ENCODE measurements at regions not wholly inside any gene's neighbourhood (a gene's known extent, or its start where the extent isn't known, plus 50 kb on each side); places are given as distances from the start of the nearest gene placed in this dataset.

GRCh38 chr6:44060612-44061374 is 66.5 kb downstream of the MRPL14 start:
- Histone ChIP-seq H3K4me3 (no peak overlapping the region), H3K9me3 (replicated peaks in 1 of 3) (no peaks in the 10 kb centered on the region), H3K27me3 (no peaks in the 10 kb centered on the region), H3K4me1 (replicated peaks in 1 of 2) (peaks cover 21 to 58% of the 10 kb centered on the region in 2 donors), H3K27ac (peak overlapping the region in 2 of 5 donors; percentile 52 to 66), H3K36me3 (replicated peaks in 1 of 2) (no peaks in the 10 kb centered on the region)
- DNase-seq: no peak
- 91 to 95% (median 93%) methylated on average over 10 of the region's 10 CpGs for WGBS, 4 donors
- TF ChIP-seq, protein P1, sequence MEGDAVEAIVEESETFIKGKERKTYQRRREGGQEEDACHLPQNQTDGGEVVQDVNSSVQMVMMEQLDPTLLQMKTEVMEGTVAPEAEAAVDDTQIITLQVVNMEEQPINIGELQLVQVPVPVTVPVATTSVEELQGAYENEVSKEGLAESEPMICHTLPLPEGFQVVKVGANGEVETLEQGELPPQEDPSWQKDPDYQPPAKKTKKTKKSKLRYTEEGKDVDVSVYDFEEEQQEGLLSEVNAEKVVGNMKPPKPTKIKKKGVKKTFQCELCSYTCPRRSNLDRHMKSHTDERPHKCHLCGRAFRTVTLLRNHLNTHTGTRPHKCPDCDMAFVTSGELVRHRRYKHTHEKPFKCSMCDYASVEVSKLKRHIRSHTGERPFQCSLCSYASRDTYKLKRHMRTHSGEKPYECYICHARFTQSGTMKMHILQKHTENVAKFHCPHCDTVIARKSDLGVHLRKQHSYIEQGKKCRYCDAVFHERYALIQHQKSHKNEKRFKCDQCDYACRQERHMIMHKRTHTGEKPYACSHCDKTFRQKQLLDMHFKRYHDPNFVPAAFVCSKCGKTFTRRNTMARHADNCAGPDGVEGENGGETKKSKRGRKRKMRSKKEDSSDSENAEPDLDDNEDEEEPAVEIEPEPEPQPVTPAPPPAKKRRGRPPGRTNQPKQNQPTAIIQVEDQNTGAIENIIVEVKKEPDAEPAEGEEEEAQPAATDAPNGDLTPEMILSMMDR (IDR thresholded peaks at IDR 0.05): no peak
- no peak for TF ChIP-seq POLR2A (IDR thresholded peaks at IDR 0.05)
- intact Hi-C loops (cut with DNase I): no loop called here

DNA sequence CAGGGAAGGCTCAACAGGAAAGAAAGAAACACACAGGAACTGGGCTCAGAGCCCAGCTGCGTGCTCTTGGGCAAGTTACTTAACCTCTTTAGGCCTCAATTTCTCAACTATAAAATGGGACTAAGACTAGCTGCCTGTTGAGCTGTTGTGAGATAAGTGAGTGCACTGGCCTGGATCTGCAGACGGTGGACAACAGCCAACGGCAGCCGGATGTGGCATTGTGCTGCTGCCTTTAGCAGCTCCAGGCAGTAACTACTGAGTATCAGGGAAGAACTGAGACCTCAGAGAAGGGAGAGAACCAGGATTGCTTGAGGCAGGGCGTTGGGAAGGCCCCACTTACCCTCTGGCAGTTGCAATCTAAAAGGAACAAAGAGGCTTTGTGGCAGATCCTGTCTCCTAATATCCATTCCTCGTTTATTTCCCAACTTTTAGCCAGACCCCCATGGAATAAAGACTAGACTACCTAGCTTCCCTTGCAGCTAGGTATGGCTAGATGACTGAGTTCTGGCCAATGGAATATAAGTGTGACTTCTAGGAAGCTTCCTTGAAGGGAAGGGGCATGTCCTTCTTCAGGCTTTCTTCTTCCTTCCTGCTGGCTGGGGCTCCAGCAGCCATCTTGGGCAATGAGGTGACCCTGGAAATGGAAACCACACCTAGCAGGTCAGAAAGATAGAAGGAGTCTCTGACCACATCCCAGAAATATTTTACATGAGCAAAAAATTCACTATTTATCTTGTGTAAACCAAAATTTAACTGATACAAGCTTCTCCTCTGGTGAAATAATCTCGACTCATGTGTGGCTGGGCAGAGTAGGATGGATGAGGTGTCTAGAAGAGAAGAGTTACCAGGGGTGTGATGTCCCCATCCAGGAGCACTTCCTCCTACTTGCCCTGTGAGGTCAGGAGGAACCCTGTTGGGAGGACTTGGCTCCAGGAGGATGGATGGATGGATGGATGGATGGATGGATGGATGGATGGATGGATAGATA is 67.6 kb downstream of the MRPL14 start:
- TF ChIP-seq POLR2A (IDR thresholded peaks at IDR 0.05): no peak
- TF ChIP-seq, protein P1 (IDR thresholded peaks at IDR 0.05): no peak
- Histone ChIP-seq H3K27ac (peak overlapping the region; percentile 78 to 99 (median 91)), H3K9me3 (replicated peaks in 1 of 3) (no peaks in the 10 kb centered on the region), H3K36me3 (replicated peaks in 1 of 2) (no peaks in the 10 kb centered on the region), H3K4me3 (no peak overlapping the region), H3K27me3 (no peaks in the 10 kb centered on the region), H3K4me1 (replicated peaks in 1 of 2) (peaks cover 16 to 51% of the 10 kb centered on the region in 2 donors)
- DNase-seq: peak in 2 of 7 donors; percentile 76 to 79
- WGBS, 4 donors: 50 to 61% (median 59%) methylated on average over 7 of the region's 7 CpGs
- intact Hi-C loops (cut with DNase I): no loop called here

GRCh38 chr6:44058617-44059358 is 68.5 kb downstream of the MRPL14 start:
- DNase-seq: peak; percentile 91 to 99 (median 97)
- peaks cover 15 to 43% of the 10 kb centered on the region in 2 donors for H3K4me1 ChIP-seq (replicated peaks in 1 of 2)
- H3K9me3 ChIP-seq (replicated peaks in 1 of 3): no peaks in the 10 kb centered on the region
- H3K27me3 ChIP-seq: no peaks in the 10 kb centered on the region
- H3K36me3 ChIP-seq (replicated peaks in 1 of 2): no peaks in the 10 kb centered on the region
- intact Hi-C loops (cut with DNase I): no loop called here
- WGBS, 4 donors: 19 to 31% (median 27%) methylated on average over 9 to 19 of the region's 19 CpGs
- H3K27ac ChIP-seq: peak overlapping the region; percentile 78 to 99 (median 91)
- H3K4me3 ChIP-seq: peak overlapping the region in 1 of 4 donors; percentile 19
- TF ChIP-seq, protein P1 (IDR thresholded peaks at IDR 0.05): no peak
- TF ChIP-seq POLR2A (IDR thresholded peaks at IDR 0.05): peak; percentile 35 to 84
